ENCODE measurements at regions not wholly inside any gene's neighbourhood (a gene's known extent, or its start where the extent isn't known, plus 50 kb on each side); places are given as distances from the start of the nearest gene placed in this dataset.

GRCh38 chr5:117813850-117814249 lies 1174.5 kb downstream of the DTWD2 start:
- no peak for TF ChIP-seq CTCF (IDR thresholded peaks at IDR 0.05; ENCODE audit: low read length, missing control alignments)
- no peak for DNase-seq (ENCODE audit: low read depth)
- H3K4me3 ChIP-seq (replicated peaks; ENCODE audit: low read depth, low read length), result no peak overlapping the region

- no peak for TF ChIP-seq CTCF (IDR thresholded peaks at IDR 0.05; ENCODE audit: low read length, missing control alignments)
- DNase-seq (ENCODE audit: low read depth), result no peak
Observed at GRCh38 chr5:117812861-117813260, 1175.5 kb downstream of the DTWD2 start.

GRCh38 chr5:117809251-117809650 lies 1179.1 kb downstream of the DTWD2 start:
- DNase-seq (ENCODE audit: low read depth), result no peak
- no peak for TF ChIP-seq CTCF (IDR thresholded peaks at IDR 0.05; ENCODE audit: low read length, missing control alignments)
- H3K4me3 ChIP-seq (replicated peaks; ENCODE audit: low read depth, low read length), result no peak overlapping the region

More at GRCh38 chr5:117812861-117813260, 1175.5 kb downstream of the DTWD2 start:
- no peak overlapping the region for H3K4me3 ChIP-seq (replicated peaks; ENCODE audit: low read depth, low read length)

GRCh38 chr5:117805058-117805457 lies 1183.3 kb downstream of the DTWD2 start:
- TF ChIP-seq CTCF (IDR thresholded peaks at IDR 0.05; ENCODE audit: low read length, missing control alignments), result no peak
- DNase-seq (ENCODE audit: low read depth), result no peak
- no peak overlapping the region for H3K4me3 ChIP-seq (replicated peaks; ENCODE audit: low read depth, low read length)

- peak; percentile 61 for DNase-seq (ENCODE audit: low read depth)
- TF ChIP-seq CTCF (IDR thresholded peaks at IDR 0.05; ENCODE audit: low read length, missing control alignments), result no peak
- no peak overlapping the region for H3K4me3 ChIP-seq (replicated peaks; ENCODE audit: low read depth, low read length)
Observed at GRCh38 chr5:117803533-117803932, 1184.8 kb downstream of the DTWD2 start.

- no peak for DNase-seq (ENCODE audit: low read depth)
- no peak for TF ChIP-seq CTCF (IDR thresholded peaks at IDR 0.05; ENCODE audit: low read length, missing control alignments)
- no peak overlapping the region for H3K4me3 ChIP-seq (replicated peaks; ENCODE audit: low read depth, low read length)
Observed at GRCh38 chr5:117801583-117801982, 1186.8 kb downstream of the DTWD2 start.

GRCh38 chr5:117800261-117800660 lies 1188.1 kb downstream of the DTWD2 start:
- peak; percentile 70 for DNase-seq (ENCODE audit: low read depth)
- H3K4me3 ChIP-seq (replicated peaks; ENCODE audit: low read depth, low read length), result no peak overlapping the region
- no peak for TF ChIP-seq CTCF (IDR thresholded peaks at IDR 0.05; ENCODE audit: low read length, missing control alignments)
